Central memory CD8-positive, alpha-beta T cell (primary cell): ENCODE measurements at regions not wholly inside any gene's neighbourhood (a gene's known extent, or its start where the extent isn't known, plus 50 kb on each side); places are given as distances from the start of the nearest gene placed in this dataset.
"Not testable (repeated sequence)": the region's sequence is repeated elsewhere in the genome, so short reads cannot be mapped to it uniquely, and the experiment has no call there.

Experiments
- ATAC-seq: fragments of 150-1000 bp; cut with Tn5 transposase; replicated peaks from 2 replicates; pipeline ENCODE4 v1.10.0; 2022; ENCODE audit warnings: mild to moderate bottlenecking, moderate FRiP score, moderate number of reproducible peaks; ENCODE audit not compliant: poor library complexity, severe bottlenecking; ENCODE audit errors: extremely low read depth
- DNase-seq, 2 donors: peaks; one replicate each; pipeline ENCODE4 v3.0.0; 2021; ENCODE audit warnings: low spot score in 2 of 2
- H3K27ac Mint-ChIP-seq: one replicate; pipeline ENCODE4 v1.8.0; 2022; ENCODE audit warnings: low read depth, mild to moderate bottlenecking, moderate library complexity, mixed read lengths
- H3K27me3 Mint-ChIP-seq: one replicate; pipeline ENCODE4 v1.8.0; 2022; ENCODE audit warnings: mixed read lengths
- H3K36me3 Mint-ChIP-seq: one replicate; pipeline ENCODE4 v1.8.0; 2022; ENCODE audit warnings: mild to moderate bottlenecking, moderate library complexity, mixed read lengths; ENCODE audit not compliant: insufficient read depth
- H3K4me1 Mint-ChIP-seq: one replicate; pipeline ENCODE4 v1.8.0; 2022; ENCODE audit warnings: mixed read lengths
- H3K4me3 Mint-ChIP-seq: one replicate; pipeline ENCODE4 v1.8.0; 2022; ENCODE audit warnings: mild to moderate bottlenecking, moderate library complexity, mixed read lengths
- H3K9me3 Mint-ChIP-seq: one replicate; pipeline ENCODE4 v1.8.0; 2022; ENCODE audit warnings: mixed read lengths

GRCh38 chr3:144665567-144666053 lies 694.0 kb downstream of the DIPK2A start:
- DNase-seq (no peak), ATAC-seq (no peak)
- peaks cover 14% of the 10 kb centered on the region for H3K9me3 Mint-ChIP-seq
- H3K27ac Mint-ChIP-seq: no peak overlapping the region
- H3K4me3 Mint-ChIP-seq: no peak overlapping the region
- no peaks in the 10 kb centered on the region for H3K27me3 Mint-ChIP-seq
- H3K4me1 Mint-ChIP-seq: no peaks in the 10 kb centered on the region
- H3K36me3 Mint-ChIP-seq: no peaks in the 10 kb centered on the region

- DNase-seq (no peak), ATAC-seq (no peak)
- Mint-ChIP-seq H3K4me1 (no peaks in the 10 kb centered on the region), H3K4me3 (no peak overlapping the region), H3K27me3 (no peaks in the 10 kb centered on the region), H3K36me3 (no peaks in the 10 kb centered on the region), H3K9me3 (peaks cover 14% of the 10 kb centered on the region), H3K27ac (no peak overlapping the region)
Observed at GRCh38 chr3:144670571-144670970, 698.9 kb downstream of the DIPK2A start.

GRCh38 chr3:144677103-144677502 lies 705.5 kb downstream of the DIPK2A start:
- ATAC-seq (no peak), DNase-seq (no peak)
- no peaks in the 10 kb centered on the region for H3K27me3 Mint-ChIP-seq

GRCh38 chr3:144683065-144683464 lies 711.4 kb downstream of the DIPK2A start:
- no peak for ATAC-seq
- no peaks in the 10 kb centered on the region for H3K36me3 Mint-ChIP-seq
- no peak overlapping the region for H3K27ac Mint-ChIP-seq
- no peaks in the 10 kb centered on the region for H3K27me3 Mint-ChIP-seq
- no peak for DNase-seq
- H3K4me1 Mint-ChIP-seq: no peaks in the 10 kb centered on the region
- H3K4me3 Mint-ChIP-seq: no peak overlapping the region
- no peaks in the 10 kb centered on the region for H3K9me3 Mint-ChIP-seq

More at GRCh38 chr3:144677103-144677502, 705.5 kb downstream of the DIPK2A start:
- no peaks in the 10 kb centered on the region for H3K4me1 Mint-ChIP-seq
- no peak overlapping the region for H3K27ac Mint-ChIP-seq
- H3K36me3 Mint-ChIP-seq: no peaks in the 10 kb centered on the region
- H3K4me3 Mint-ChIP-seq: no peak overlapping the region
- no peaks in the 10 kb centered on the region for H3K9me3 Mint-ChIP-seq

GRCh38 chr3:144687862-144688261 lies 716.2 kb downstream of the DIPK2A start:
- Mint-ChIP-seq H3K27me3 (no peaks in the 10 kb centered on the region), H3K36me3 (no peaks in the 10 kb centered on the region), H3K4me3 (no peak overlapping the region), H3K9me3 (no peaks in the 10 kb centered on the region), H3K4me1 (no peaks in the 10 kb centered on the region), H3K27ac (no peak overlapping the region)
- no peak for DNase-seq
- ATAC-seq: no peak

- no peak for ATAC-seq
- Mint-ChIP-seq H3K9me3 (no peaks in the 10 kb centered on the region), H3K36me3 (no peaks in the 10 kb centered on the region), H3K27me3 (no peaks in the 10 kb centered on the region), H3K4me1 (no peaks in the 10 kb centered on the region), H3K27ac (no peak overlapping the region), H3K4me3 (no peak overlapping the region)
- DNase-seq: no peak
Observed at GRCh38 chr3:144692488-144692887, 720.9 kb downstream of the DIPK2A start.

GRCh38 chr3:144708437-144708836 lies 736.8 kb downstream of the DIPK2A start:
- no peak overlapping the region for H3K27ac Mint-ChIP-seq
- no peaks in the 10 kb centered on the region for H3K36me3 Mint-ChIP-seq
- H3K27me3 Mint-ChIP-seq: no peaks in the 10 kb centered on the region
- ATAC-seq: no peak
- no peak overlapping the region for H3K4me3 Mint-ChIP-seq
- H3K4me1 Mint-ChIP-seq: no peaks in the 10 kb centered on the region
- no peak for DNase-seq
- H3K9me3 Mint-ChIP-seq: peaks cover 5% of the 10 kb centered on the region

- no peaks in the 10 kb centered on the region for H3K4me1 Mint-ChIP-seq
- peaks cover 5% of the 10 kb centered on the region for H3K9me3 Mint-ChIP-seq
- H3K27ac Mint-ChIP-seq: no peak overlapping the region
- ATAC-seq (no peak), DNase-seq (no peak)
- no peaks in the 10 kb centered on the region for H3K36me3 Mint-ChIP-seq
- no peaks in the 10 kb centered on the region for H3K27me3 Mint-ChIP-seq
- no peak overlapping the region for H3K4me3 Mint-ChIP-seq
Observed at GRCh38 chr3:144737281-144737680, 765.7 kb downstream of the DIPK2A start.

- DNase-seq (no peak), ATAC-seq (no peak)
- no peaks in the 10 kb centered on the region for H3K4me1 Mint-ChIP-seq
- peaks cover 6% of the 10 kb centered on the region for H3K9me3 Mint-ChIP-seq
- H3K4me3 Mint-ChIP-seq: no peak overlapping the region
- no peaks in the 10 kb centered on the region for H3K36me3 Mint-ChIP-seq
- no peaks in the 10 kb centered on the region for H3K27me3 Mint-ChIP-seq
- H3K27ac Mint-ChIP-seq: no peak overlapping the region
Observed at GRCh38 chr3:144743225-144743668, 771.6 kb downstream of the DIPK2A start.

GRCh38 chr3:144744473-144744872 lies 772.9 kb downstream of the DIPK2A start:
- peaks cover 6% of the 10 kb centered on the region for H3K9me3 Mint-ChIP-seq
- ATAC-seq (no peak), DNase-seq (no peak)
- H3K4me1 Mint-ChIP-seq: no peaks in the 10 kb centered on the region
- H3K4me3 Mint-ChIP-seq: no peak overlapping the region
- H3K27me3 Mint-ChIP-seq: no peaks in the 10 kb centered on the region
- H3K27ac Mint-ChIP-seq: no peak overlapping the region
- no peaks in the 10 kb centered on the region for H3K36me3 Mint-ChIP-seq

- Mint-ChIP-seq H3K27me3 (no peaks in the 10 kb centered on the region), H3K4me3 (no peak overlapping the region), H3K36me3 (no peaks in the 10 kb centered on the region), H3K4me1 (no peaks in the 10 kb centered on the region), H3K9me3 (peaks cover 6% of the 10 kb centered on the region), H3K27ac (no peak overlapping the region)
- ATAC-seq: no peak
- DNase-seq: no peak
Observed at GRCh38 chr3:144746631-144747030, 775.0 kb downstream of the DIPK2A start.

GRCh38 chr3:144749536-144750253 lies 778.1 kb downstream of the DIPK2A start:
- not testable (repeated sequence) for H3K4me3 Mint-ChIP-seq, H3K4me1 Mint-ChIP-seq, DNase-seq, ATAC-seq, H3K27me3 Mint-ChIP-seq, H3K9me3 Mint-ChIP-seq, H3K36me3 Mint-ChIP-seq, H3K27ac Mint-ChIP-seq

- DNase-seq (no peak), ATAC-seq (no peak)
- H3K4me3 Mint-ChIP-seq: no peak overlapping the region
- no peak overlapping the region for H3K27ac Mint-ChIP-seq
- no peaks in the 10 kb centered on the region for H3K27me3 Mint-ChIP-seq
- H3K9me3 Mint-ChIP-seq: peaks cover 11% of the 10 kb centered on the region
- no peaks in the 10 kb centered on the region for H3K4me1 Mint-ChIP-seq
- no peaks in the 10 kb centered on the region for H3K36me3 Mint-ChIP-seq
Observed at GRCh38 chr3:144754076-144754783, 782.6 kb downstream of the DIPK2A start.
